HG03442 (cell line): ENCODE measurements at regions not wholly inside any gene's neighbourhood (a gene's known extent, or its start where the extent isn't known, plus 50 kb on each side); places are given as distances from the start of the nearest gene placed in this dataset.

ENCODE experiments used
- ATAC-seq: cut with Tn5 transposase; IDR thresholded peaks from one replicate; pipeline ENCODE4 v1.9.1; 2021; ENCODE audit warnings: mild to moderate bottlenecking, moderate library complexity; ENCODE audit not compliant: unreplicated experiment

GRCh38 chr20:60543598-60543997 lies 585.4 kb downstream of the CDH26 start:
- no peak for ATAC-seq

- no peak for ATAC-seq
Measured at GRCh38 chr20:60553095-60553494, 594.9 kb downstream of the CDH26 start.

DNA sequence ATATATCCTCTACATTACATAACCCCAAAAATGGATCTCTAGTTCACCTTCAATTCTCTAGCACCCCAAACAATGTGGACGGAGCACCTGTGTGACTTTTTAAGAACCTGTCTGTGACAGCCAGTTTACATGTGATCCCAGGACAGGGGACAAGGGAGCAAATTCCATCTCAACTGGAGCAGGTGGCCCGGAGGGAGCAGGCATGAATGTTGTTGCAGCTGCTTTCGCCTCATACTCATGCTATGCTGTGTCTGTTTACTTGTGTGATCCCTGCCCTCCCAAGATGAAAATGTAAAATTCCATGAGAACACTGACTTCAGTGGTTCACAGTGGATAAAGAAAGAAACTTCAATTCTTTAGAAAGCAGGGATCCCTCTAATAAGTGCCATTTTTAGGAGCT lies 600.3 kb downstream of the CDH26 start:
- no peak for ATAC-seq

- ATAC-seq, result no peak
Measured at GRCh38 chr20:60559462-60559861, 601.2 kb downstream of the CDH26 start.

GRCh38 chr20:60561052-60561451 lies 602.8 kb downstream of the CDH26 start:
- no peak for ATAC-seq

DNA sequence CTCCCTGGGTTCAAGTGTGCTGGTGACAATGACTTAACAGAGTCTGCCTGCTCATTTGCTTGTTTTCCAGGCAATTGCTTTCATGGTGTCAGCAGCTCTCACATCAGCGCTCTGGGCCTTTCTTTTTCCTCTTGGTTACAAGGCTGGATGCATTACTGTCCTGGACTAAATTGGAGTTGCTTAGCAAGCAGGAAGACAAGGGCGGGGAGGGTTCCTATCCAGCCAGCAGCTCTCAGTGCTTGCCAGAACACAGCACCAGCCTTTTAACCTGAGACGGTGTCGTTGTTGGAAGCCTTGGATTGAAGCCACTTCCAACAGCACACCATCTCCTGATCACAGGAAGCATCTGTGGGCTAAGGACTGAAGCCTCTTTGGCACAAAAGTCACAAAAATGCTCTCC lies 606.9 kb downstream of the CDH26 start:
- ATAC-seq, result no peak

DNA sequence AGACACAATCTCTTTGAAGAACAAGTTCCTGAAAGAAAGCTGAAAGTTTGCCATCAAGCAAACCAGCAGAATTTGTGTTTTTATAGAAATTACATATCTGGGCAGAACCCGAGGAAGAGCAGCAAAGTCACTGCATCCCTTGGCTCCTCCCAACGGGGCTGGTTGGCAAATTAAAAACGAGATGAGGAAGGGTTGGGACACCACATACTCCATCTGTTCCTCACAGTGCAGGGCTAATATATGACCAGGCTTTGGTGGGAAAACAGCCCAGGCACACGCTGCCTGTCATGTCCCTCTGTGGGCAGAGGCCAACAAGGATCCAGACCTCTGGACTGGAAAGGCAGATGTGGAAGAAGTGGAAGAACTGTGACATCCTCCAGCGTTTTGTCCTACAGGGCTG lies 607.3 kb downstream of the CDH26 start:
- ATAC-seq, result no peak

- no peak for ATAC-seq
Measured at GRCh38 chr20:60569116-60569515, 610.9 kb downstream of the CDH26 start.

GRCh38 chr20:60570481-60571277 lies 612.5 kb downstream of the CDH26 start:
- no peak for ATAC-seq

DNA sequence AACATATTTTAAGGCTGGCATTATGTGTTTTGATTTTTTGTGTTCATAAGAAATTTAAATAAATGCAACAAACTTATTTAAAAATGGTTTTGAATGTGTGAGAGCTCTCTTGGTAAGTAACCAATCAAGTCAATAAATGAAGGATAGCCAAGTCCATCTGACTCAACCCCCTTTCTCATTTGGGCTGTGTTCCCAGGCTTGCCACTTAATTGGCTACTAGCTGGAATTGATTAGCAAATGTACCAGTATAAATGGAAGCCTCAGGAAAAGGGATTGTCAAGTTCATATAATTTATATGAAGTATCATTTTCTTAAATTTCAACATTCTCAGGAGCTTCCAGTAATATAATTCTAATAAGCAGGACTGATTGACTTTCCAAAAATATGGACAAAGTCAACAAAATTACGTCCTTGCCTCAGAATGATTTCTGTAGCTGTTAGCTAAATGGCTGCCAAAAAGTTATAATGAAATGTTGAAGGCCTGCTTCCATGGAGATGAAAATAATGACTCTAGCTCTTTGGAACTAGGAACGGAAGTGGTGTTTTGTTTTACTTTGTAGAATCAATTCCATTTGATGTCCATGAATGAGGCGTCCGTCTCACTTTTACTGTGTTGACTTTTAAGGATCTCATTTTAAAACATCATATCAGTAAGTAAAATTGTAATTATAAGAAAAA lies 614.9 kb downstream of the CDH26 start:
- no peak for ATAC-seq

GRCh38 chr20:60576236-60576635 lies 618.0 kb downstream of the CDH26 start:
- no peak for ATAC-seq

- no peak for ATAC-seq
Measured at GRCh38 chr20:60579941-60580515, 621.8 kb downstream of the CDH26 start.

GRCh38 chr20:60581606-60582115 lies 623.4 kb downstream of the CDH26 start:
- ATAC-seq, result no peak

- ATAC-seq, result no peak
Measured at GRCh38 chr20:60583741-60584140, 625.5 kb downstream of the CDH26 start.

- no peak for ATAC-seq
Measured at GRCh38 chr20:60584221-60584620, 626.0 kb downstream of the CDH26 start.

GRCh38 chr20:60585651-60586050 lies 627.4 kb downstream of the CDH26 start:
- no peak for ATAC-seq

GRCh38 chr20:60586269-60587050 lies 628.2 kb downstream of the CDH26 start:
- no peak for ATAC-seq

- no peak for ATAC-seq
Measured at GRCh38 chr20:60587986-60588385, 629.8 kb downstream of the CDH26 start.

GRCh38 chr20:60589623-60590022 lies 631.4 kb downstream of the CDH26 start:
- no peak for ATAC-seq

- no peak for ATAC-seq
Measured at GRCh38 chr20:60591172-60591799, 633.1 kb downstream of the CDH26 start.

- no peak for ATAC-seq
Measured at GRCh38 chr20:60598528-60598927, 640.3 kb downstream of the CDH26 start.
